ENCODE measurements at regions not wholly inside any gene's neighbourhood (a gene's known extent, or its start where the extent isn't known, plus 50 kb on each side); places are given as distances from the start of the nearest gene placed in this dataset.

DNA sequence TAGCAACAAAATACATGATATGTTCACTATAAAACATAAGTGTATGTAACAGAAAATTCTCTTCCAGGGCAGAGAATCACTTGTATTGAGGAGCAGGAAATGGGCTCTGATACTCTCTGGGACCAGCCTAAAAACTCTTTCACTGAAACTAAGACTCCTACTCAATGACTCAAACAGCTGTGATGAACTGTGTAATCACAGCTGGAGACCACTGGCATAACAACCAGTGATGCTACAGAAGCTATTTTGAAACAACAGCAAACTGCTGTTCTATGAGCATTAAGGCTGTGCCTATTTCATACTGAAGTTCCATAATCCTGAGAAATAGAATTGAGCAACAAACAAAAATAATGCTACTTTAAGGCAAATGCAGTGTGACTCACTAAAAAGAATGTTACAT is 594.0 kb downstream of the HINT1 start:
- Mint-ChIP-seq H3K4me3 (no peak overlapping the region), H3K27ac (no peak overlapping the region), H3K27me3 (ENCODE audit: low read depth in 3 of 3) (peaks cover 0 to 2% (median 0%) of the 10 kb centered on the region in 3 donors), H3K9me3 (peaks cover 0 to 6% (median 0%) of the 10 kb centered on the region in 7 donors), H3K4me1 (no peaks in the 10 kb centered on the region), H3K36me3 (no peaks in the 10 kb centered on the region)
- H3K9ac ChIP-seq (ENCODE audit: insufficient read depth, low read length, poor library complexity, severe bottlenecking), result no peak overlapping the region
- no peaks in the 10 kb centered on the region for H4K20me1 ChIP-seq (ENCODE audit: insufficient read depth, low read length)
- intact Hi-C loops (cut with micrococcal nuclease), result no loop called here
- no peaks in the 10 kb centered on the region for H3K79me2 ChIP-seq (ENCODE audit: insufficient read depth, low read length)
- no peak overlapping the region for H3K27ac ChIP-seq (ENCODE audit: low read depth in 1 of 2, low read length in 2 of 2)
- H3K27me3 ChIP-seq (ENCODE audit: control insufficient read depth in 2 of 2, insufficient read depth in 2 of 2, low read length in 2 of 2), result no peaks in the 10 kb centered on the region
- no peaks in the 10 kb centered on the region for H3K4me1 ChIP-seq (ENCODE audit: control insufficient read depth in 1 of 2, insufficient read depth in 2 of 2, low read length in 2 of 2)
- TF ChIP-seq, protein P1, sequence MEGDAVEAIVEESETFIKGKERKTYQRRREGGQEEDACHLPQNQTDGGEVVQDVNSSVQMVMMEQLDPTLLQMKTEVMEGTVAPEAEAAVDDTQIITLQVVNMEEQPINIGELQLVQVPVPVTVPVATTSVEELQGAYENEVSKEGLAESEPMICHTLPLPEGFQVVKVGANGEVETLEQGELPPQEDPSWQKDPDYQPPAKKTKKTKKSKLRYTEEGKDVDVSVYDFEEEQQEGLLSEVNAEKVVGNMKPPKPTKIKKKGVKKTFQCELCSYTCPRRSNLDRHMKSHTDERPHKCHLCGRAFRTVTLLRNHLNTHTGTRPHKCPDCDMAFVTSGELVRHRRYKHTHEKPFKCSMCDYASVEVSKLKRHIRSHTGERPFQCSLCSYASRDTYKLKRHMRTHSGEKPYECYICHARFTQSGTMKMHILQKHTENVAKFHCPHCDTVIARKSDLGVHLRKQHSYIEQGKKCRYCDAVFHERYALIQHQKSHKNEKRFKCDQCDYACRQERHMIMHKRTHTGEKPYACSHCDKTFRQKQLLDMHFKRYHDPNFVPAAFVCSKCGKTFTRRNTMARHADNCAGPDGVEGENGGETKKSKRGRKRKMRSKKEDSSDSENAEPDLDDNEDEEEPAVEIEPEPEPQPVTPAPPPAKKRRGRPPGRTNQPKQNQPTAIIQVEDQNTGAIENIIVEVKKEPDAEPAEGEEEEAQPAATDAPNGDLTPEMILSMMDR (IDR thresholded peaks at IDR 0.05), result no peak
- H3K9me3 ChIP-seq (replicated peaks in 1 of 2; ENCODE audit: control insufficient read depth in 1 of 2, insufficient read depth in 1 of 2, low read length in 2 of 2), result no peaks in the 10 kb centered on the region
- H2AFZ ChIP-seq (ENCODE audit: insufficient read depth, low read depth, low read length, poor library complexity, severe bottlenecking), result no peak overlapping the region
- no peaks in the 10 kb centered on the region for H3K36me3 ChIP-seq (replicated peaks in 1 of 2; ENCODE audit: control insufficient read depth in 1 of 2, insufficient read depth in 2 of 2, low read length in 2 of 2)
- DNase-seq, result no peak
- no peak overlapping the region for H3K4me3 ChIP-seq (replicated peaks in 1 of 3; ENCODE audit: low read depth in 2 of 3, low read length in 3 of 3)
- no peak overlapping the region for H3K4me2 ChIP-seq (replicated peaks; ENCODE audit: extremely low read depth, low read length, poor library complexity, severe bottlenecking)

DNA sequence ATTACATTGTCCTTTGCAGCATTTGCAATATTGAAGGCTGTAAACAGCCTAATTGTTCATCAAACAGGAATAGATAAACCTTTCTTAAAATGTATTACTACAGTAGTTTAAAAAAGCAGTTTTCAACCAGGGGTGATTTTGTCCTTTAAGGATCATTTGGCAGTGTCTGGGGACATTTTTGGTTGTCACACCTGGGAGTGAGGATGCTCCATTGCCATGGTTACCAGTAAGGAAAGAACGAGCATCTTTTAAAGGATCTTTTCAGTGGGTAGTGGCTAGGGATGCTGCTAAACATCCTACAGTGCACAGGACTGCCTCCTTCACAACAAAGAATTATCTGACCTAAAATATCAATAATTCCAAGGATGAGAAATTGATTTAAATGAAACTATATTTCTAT is 596.3 kb downstream of the HINT1 start:
- no peaks in the 10 kb centered on the region for H3K4me1 ChIP-seq (ENCODE audit: control insufficient read depth in 1 of 2, insufficient read depth in 2 of 2, low read length in 2 of 2)
- H3K27ac ChIP-seq (ENCODE audit: low read depth in 1 of 2, low read length in 2 of 2), result no peak overlapping the region
- H3K79me2 ChIP-seq (ENCODE audit: insufficient read depth, low read length), result no peaks in the 10 kb centered on the region
- H3K36me3 ChIP-seq (replicated peaks in 1 of 2; ENCODE audit: control insufficient read depth in 1 of 2, insufficient read depth in 2 of 2, low read length in 2 of 2), result no peaks in the 10 kb centered on the region
- no peak for DNase-seq
- H3K4me3 ChIP-seq (replicated peaks in 1 of 3; ENCODE audit: low read depth in 2 of 3, low read length in 3 of 3), result no peak overlapping the region
- Mint-ChIP-seq H3K27ac (no peak overlapping the region), H3K9me3 (peaks cover 2 to 9% (median 3%) of the 10 kb centered on the region in 7 donors), H3K27me3 (ENCODE audit: low read depth in 3 of 3) (peaks cover 0 to 2% (median 0%) of the 10 kb centered on the region in 3 donors), H3K36me3 (no peaks in the 10 kb centered on the region), H3K4me3 (no peak overlapping the region), H3K4me1 (no peaks in the 10 kb centered on the region)
- H3K4me2 ChIP-seq (replicated peaks; ENCODE audit: extremely low read depth, low read length, poor library complexity, severe bottlenecking), result no peak overlapping the region
- no peaks in the 10 kb centered on the region for H4K20me1 ChIP-seq (ENCODE audit: insufficient read depth, low read length)
- H3K27me3 ChIP-seq (ENCODE audit: control insufficient read depth in 2 of 2, insufficient read depth in 2 of 2, low read length in 2 of 2), result no peaks in the 10 kb centered on the region
- intact Hi-C loops (cut with micrococcal nuclease), result no loop called here
- no CpG with 5 or more reads among the region's 1 CpG for WGBS (ENCODE audit: insufficient coverage)
- H3K9me3 ChIP-seq (replicated peaks in 1 of 2; ENCODE audit: control insufficient read depth in 1 of 2, insufficient read depth in 1 of 2, low read length in 2 of 2), result no peaks in the 10 kb centered on the region
- H2AFZ ChIP-seq (ENCODE audit: insufficient read depth, low read depth, low read length, poor library complexity, severe bottlenecking), result no peak overlapping the region
- H3K9ac ChIP-seq (ENCODE audit: insufficient read depth, low read length, poor library complexity, severe bottlenecking), result no peak overlapping the region
- TF ChIP-seq, protein P1 (IDR thresholded peaks at IDR 0.05), result no peak
